ENCODE measurements at regions not wholly inside any gene's neighbourhood (a gene's known extent, or its start where the extent isn't known, plus 50 kb on each side); places are given as distances from the start of the nearest gene placed in this dataset.
"Not testable (repeated sequence)": the region's sequence is repeated elsewhere in the genome, so short reads cannot be mapped to it uniquely, and the experiment has no call there.

GRCh38 chr3:20608054-20608738 lies 422.2 kb upstream of the SGO1 start:
- no peak for DNase-seq

DNA sequence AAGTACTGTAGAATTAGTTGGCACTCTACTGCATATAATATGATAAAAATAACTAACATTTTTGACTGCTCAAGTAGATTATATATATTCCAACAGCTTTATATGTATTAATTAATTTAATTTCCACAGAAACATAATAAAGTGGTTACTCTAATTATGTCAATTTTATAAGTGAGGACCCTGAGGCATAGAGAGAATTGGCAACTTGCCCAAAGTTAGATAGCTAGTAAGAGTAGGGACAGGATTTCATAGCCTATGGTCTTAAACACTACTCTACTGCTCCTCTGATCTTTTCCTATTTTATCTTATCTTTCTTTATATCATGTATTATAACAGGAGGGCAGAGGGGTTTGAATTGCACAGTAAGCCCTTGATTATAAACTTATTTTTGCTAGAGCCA lies 418.7 kb upstream of the SGO1 start:
- no peak for DNase-seq

GRCh38 chr3:20589275-20589674 lies 403.3 kb upstream of the SGO1 start:
- no peak for DNase-seq

- DNase-seq: no peak
Observed at GRCh38 chr3:20588781-20589180, 402.8 kb upstream of the SGO1 start.

GRCh38 chr3:20583648-20584047 lies 397.6 kb upstream of the SGO1 start:
- no peak for DNase-seq

GRCh38 chr3:20576228-20576627 lies 390.2 kb upstream of the SGO1 start:
- DNase-seq: no peak

GRCh38 chr3:20575146-20575545 lies 389.1 kb upstream of the SGO1 start:
- no peak for DNase-seq

- DNase-seq: no peak
Observed at GRCh38 chr3:20574746-20575145, 388.7 kb upstream of the SGO1 start.

GRCh38 chr3:20573175-20573574 lies 387.2 kb upstream of the SGO1 start:
- DNase-seq: no peak

- no peak for DNase-seq
Observed at GRCh38 chr3:20572473-20572872, 386.5 kb upstream of the SGO1 start.

DNA sequence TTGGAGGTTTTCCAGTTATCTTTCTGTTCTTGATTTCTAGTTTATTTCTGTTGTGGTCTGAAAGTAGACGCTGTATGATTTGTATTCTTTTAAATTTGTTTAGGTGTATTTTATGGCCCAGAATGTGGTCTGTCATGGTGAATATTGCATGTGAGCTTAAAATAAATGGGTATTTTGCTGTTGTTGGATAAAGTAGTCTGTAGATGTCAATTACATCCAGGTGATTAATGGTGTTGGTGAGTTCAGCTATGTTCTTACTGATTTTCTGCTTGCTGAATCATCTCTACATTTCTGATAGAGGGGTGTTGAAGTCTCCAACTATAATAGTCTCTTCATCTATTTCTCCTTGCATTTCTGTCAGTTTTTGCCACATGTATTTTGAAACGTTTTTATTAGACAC lies 383.3 kb upstream of the SGO1 start:
- no peak for DNase-seq

DNA sequence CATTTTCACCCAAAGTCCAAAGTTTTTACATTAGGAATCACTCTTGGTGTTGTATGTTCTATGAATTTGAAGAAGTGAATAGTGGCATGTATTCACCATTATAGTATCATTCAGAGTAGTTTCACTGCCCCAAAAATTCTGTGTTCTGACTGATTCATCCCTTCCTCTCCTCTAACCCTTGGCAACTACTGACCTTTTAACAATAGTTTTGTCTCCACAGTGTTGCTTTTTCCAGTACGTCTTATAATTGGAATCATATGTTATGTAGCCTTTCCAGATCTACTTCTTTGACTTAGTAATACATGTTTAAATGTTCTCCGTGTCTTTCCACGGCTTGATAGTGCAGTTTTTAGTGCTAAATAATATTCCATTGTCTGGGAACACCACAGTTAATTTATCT lies 379.0 kb upstream of the SGO1 start:
- DNase-seq: no peak

DNA sequence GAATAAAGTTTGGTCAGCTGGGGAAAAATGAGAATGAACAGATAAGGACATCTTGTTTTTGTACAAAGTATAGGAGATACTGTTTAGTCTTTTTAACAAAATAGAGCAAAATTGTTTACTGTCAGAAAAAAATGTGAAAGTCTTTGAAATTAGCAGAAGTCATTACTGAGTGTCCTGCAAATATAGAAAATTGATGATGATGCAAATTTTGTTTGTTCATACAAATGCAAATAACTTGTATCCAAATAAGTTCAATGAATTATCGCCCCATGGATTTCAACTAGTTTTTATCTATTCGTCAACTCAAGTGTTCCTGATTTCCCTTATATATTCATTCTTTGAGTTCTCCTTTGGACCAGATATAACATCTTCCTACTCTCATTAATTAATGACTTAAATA lies 378.0 kb upstream of the SGO1 start:
- DNase-seq: no peak

GRCh38 chr3:20563251-20563650 lies 377.2 kb upstream of the SGO1 start:
- no peak for DNase-seq

GRCh38 chr3:20561166-20561565 lies 375.2 kb upstream of the SGO1 start:
- no peak for DNase-seq

- DNase-seq: not testable (repeated sequence)
Observed at GRCh38 chr3:20560446-20560845, 374.4 kb upstream of the SGO1 start.

GRCh38 chr3:20558161-20558560 lies 372.2 kb upstream of the SGO1 start:
- no peak for DNase-seq

DNA sequence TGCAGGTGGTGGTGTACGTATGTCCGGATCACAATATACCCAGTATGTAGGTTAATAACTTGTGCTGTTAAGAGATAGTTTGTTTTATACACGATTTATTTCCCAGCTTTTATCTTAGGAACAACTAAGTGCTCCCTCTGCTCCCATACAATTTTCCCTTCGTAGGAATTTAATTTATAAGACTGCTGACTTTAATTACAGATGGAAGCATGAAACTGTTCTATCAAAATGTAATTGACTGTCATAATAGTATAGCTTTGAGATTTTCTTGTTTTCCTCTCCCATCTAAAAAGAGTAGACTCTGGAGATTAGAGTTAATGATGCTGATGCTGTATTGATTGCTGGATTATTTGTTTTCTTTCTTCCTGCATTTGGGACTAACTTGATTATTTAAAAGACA lies 370.7 kb upstream of the SGO1 start:
- no peak for DNase-seq

GRCh38 chr3:20552605-20553275 lies 366.7 kb upstream of the SGO1 start:
- no peak for DNase-seq

DNA sequence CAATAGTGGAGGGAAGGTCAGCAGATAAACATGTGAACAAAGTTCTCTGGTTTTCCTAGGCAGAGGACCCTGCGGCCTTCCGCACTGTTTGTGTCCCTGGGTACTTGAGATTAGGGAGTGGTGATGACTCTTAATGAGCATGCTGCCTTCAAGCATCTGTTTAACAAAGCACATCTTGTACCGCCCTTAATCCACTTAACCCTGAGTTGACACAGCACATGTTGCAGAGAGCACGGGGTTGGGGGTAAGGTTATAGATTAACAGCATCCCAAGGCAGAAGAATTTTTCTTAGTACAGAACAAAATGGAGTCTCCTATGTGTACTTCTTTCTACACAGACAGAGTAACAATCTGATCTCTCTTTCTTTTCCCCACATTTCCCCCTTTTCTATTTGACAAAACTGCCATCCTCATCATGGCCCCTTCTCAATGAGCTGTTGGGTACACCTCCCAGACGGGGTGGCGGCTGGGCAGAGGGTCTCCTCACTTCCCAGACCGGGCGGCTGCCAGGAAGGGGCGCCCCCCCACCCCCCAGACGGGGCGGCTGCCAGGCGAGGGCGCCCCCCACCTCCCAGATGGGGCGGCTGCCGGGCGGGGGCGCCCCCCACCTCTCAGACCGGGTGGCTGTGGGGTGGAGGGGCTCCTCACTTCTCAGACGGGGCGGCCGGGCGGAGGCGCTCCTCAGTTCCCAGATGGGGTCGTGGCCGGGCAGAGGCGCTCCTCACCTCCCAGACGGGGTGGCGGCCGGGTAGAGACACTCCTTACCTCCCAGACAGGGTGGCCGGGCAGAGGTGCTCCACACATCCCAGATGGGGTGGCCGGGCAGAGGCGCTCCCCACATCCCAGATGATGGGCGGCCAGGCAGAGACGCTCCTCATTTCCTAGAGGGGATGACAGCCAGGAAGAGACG lies 361.6 kb upstream of the SGO1 start:
- not testable (repeated sequence) for DNase-seq

- DNase-seq: no peak
Observed at GRCh38 chr3:20546636-20547035, 360.6 kb upstream of the SGO1 start.

DNA sequence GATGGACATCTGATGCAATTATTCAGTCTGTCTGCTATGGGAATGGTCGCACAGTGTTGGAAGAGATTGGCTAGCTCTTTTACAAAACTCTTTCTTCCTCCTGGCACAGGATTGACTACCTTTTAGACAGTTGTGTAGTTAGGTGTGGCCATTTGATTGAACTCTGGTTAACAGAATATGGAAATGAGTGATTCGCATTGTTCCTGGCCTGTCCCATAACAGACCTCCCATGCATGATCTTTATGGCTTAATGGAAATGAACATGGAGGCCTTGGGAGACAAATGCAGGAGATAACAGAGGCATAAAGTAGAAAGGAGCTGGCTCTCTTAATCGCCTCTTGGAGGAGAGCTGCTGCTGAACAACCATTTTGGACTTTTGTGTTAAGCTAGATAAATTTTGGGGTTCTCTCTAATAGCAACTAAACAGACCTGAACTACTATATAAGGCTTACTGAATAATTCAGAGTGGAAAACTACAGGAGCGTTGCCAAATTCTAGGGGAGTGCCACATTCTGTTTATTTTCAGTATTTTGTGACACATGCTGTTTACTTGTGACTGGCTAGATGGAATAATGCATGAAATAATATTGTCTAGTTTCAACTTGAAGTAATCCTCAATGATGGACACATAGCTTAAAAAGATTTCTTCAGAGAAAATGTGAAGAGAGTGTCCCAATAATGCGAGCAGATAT lies 357.7 kb upstream of the SGO1 start:
- no peak for DNase-seq

DNA sequence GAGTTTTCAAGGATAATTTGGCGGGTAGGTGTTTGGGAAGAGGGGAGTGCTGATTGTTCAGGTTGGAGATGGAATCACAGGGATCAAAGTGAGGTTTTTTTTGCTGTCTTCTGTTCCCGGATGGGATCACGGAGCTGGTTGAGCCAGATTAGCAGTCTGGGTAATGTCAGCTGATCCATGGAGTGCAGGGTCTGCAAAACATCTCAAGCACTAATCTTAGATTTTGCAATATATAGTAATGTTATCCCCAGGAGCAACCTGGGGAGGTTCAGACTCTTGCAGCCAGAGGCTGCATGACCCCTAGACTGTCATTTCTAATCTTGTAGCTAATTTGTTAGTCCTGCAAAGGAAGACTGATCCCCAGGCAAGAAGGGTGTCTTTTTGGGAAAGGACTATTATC lies 354.1 kb upstream of the SGO1 start:
- DNase-seq: no peak
